ENCODE measurements at regions not wholly inside any gene's neighbourhood (a gene's known extent, or its start where the extent isn't known, plus 50 kb on each side); places are given as distances from the start of the nearest gene placed in this dataset.
"Not testable (repeated sequence)": the region's sequence is repeated elsewhere in the genome, so short reads cannot be mapped to it uniquely, and the experiment has no call there.

GRCh38 chr18:79604205-79604912 lies 75.2 kb upstream of the CTDP1 start:
- Mint-ChIP-seq H3K4me3 (ENCODE audit: unreplicated experiment) (no peak overlapping the region), H3K27ac (ENCODE audit: unreplicated experiment) (no peak overlapping the region)
- no peak for DNase-seq (ENCODE audit: extremely low spot score, unreplicated experiment)

GRCh38 chr18:79604913-79605880 lies 74.4 kb upstream of the CTDP1 start:
- Mint-ChIP-seq H3K36me3 (ENCODE audit: unreplicated experiment) (no peaks in the 10 kb centered on the region), H3K4me3 (ENCODE audit: unreplicated experiment) (no peak overlapping the region), H3K27me3 (ENCODE audit: unreplicated experiment) (peaks cover 12% of the 10 kb centered on the region), H3K4me1 (ENCODE audit: unreplicated experiment) (no peaks in the 10 kb centered on the region), H3K9me3 (ENCODE audit: unreplicated experiment) (no peaks in the 10 kb centered on the region), H3K27ac (ENCODE audit: unreplicated experiment) (no peak overlapping the region)
- no peak for TF ChIP-seq CTCF (IDR thresholded peaks at IDR 0.05)
- DNase-seq (ENCODE audit: extremely low spot score, unreplicated experiment), result no peak

More at GRCh38 chr18:79604205-79604912, 75.2 kb upstream of the CTDP1 start:
- Mint-ChIP-seq H3K36me3 (ENCODE audit: unreplicated experiment) (no peaks in the 10 kb centered on the region), H3K9me3 (ENCODE audit: unreplicated experiment) (no peaks in the 10 kb centered on the region), H3K4me1 (ENCODE audit: unreplicated experiment) (no peaks in the 10 kb centered on the region), H3K27me3 (ENCODE audit: unreplicated experiment) (peaks cover 12% of the 10 kb centered on the region)
- TF ChIP-seq CTCF (IDR thresholded peaks at IDR 0.05), result no peak

DNA sequence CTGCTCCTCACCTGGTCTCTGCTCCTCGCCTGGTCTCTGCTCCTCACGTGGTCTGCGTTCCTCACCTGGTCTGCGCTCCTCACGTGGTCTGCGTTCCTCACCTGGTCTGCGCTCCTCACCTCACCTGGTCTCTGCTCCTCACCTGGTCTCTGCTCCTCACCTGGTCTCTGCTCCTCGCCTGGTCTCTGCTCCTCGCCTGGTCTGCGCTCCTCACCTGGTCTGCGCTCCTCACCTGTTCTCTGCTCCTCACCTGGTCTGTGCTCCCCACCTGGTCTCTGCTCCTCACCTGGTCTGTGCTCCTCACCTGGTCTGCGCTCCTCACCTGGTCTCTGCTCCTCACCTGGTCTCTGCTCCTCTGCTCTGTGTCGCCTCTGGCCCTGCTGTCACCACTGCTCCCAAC lies 73.5 kb upstream of the CTDP1 start:
- H3K4me3 Mint-ChIP-seq (ENCODE audit: unreplicated experiment); H3K36me3 Mint-ChIP-seq (ENCODE audit: unreplicated experiment); H3K9me3 Mint-ChIP-seq (ENCODE audit: unreplicated experiment); H3K4me1 Mint-ChIP-seq (ENCODE audit: unreplicated experiment); H3K27ac Mint-ChIP-seq (ENCODE audit: unreplicated experiment); DNase-seq (ENCODE audit: extremely low spot score, unreplicated experiment): not testable (repeated sequence)
- peaks cover 12% of the 10 kb centered on the region for H3K27me3 Mint-ChIP-seq (ENCODE audit: unreplicated experiment)

DNA sequence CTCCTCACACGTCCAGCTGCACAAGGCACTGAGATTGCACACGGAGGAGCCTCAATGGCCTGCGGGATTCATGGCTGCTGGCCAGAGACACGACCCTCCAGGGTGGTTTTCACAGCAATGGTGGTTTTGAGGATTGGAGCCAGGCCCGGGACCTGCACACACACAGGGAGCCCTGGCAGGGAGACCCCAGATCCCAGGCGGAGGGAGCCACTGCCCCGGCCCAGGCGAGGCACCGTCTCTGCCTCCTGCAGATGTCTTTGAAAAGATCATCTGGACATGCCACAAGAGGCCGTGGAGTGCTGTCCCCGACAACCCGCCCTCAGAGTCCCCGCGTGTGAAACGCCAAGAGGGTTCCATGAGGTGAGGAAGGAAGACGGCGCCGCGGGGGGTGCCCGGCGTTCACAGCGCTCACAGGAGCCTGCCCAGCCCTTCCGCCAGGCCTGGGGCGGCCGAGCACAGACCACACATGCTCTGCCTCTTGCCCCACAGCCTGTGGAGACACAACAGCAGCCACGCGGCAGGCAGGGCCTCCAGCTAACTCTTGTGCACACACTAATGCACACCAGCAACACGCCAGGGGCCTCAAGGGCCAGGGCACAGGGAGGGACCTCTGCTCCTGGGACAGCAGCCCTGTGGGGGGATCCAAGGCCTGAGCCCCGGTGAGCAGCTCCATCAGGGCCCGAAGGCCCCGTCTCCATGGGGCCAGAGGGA lies 72.8 kb upstream of the CTDP1 start:
- DNase-seq (ENCODE audit: extremely low spot score, unreplicated experiment), result no peak
- Mint-ChIP-seq H3K27ac (ENCODE audit: unreplicated experiment) (no peak overlapping the region), H3K4me3 (ENCODE audit: unreplicated experiment) (no peak overlapping the region), H3K9me3 (ENCODE audit: unreplicated experiment) (no peaks in the 10 kb centered on the region), H3K36me3 (ENCODE audit: unreplicated experiment) (no peaks in the 10 kb centered on the region), H3K27me3 (ENCODE audit: unreplicated experiment) (peaks cover 8% of the 10 kb centered on the region), H3K4me1 (ENCODE audit: unreplicated experiment) (peaks cover 5% of the 10 kb centered on the region)
- no peak for TF ChIP-seq CTCF (IDR thresholded peaks at IDR 0.05)

- H3K27ac Mint-ChIP-seq (ENCODE audit: unreplicated experiment), result no peak overlapping the region
- H3K4me1 Mint-ChIP-seq (ENCODE audit: unreplicated experiment), result peaks cover 5% of the 10 kb centered on the region
- no peak for TF ChIP-seq CTCF (IDR thresholded peaks at IDR 0.05)
- H3K4me3 Mint-ChIP-seq (ENCODE audit: unreplicated experiment), result no peak overlapping the region
- no peaks in the 10 kb centered on the region for H3K36me3 Mint-ChIP-seq (ENCODE audit: unreplicated experiment)
- H3K9me3 Mint-ChIP-seq (ENCODE audit: unreplicated experiment), result no peaks in the 10 kb centered on the region
- DNase-seq (ENCODE audit: extremely low spot score, unreplicated experiment), result no peak
- peaks cover 8% of the 10 kb centered on the region for H3K27me3 Mint-ChIP-seq (ENCODE audit: unreplicated experiment)
Observed at GRCh38 chr18:79607361-79607952, 72.1 kb upstream of the CTDP1 start.

All from osteocyte (in vitro differentiated cells).